Upper lobe of left lung (tissue), 6 donors: ENCODE measurements at regions not wholly inside any gene's neighbourhood (a gene's known extent, or its start where the extent isn't known, plus 50 kb on each side); places are given as distances from the start of the nearest gene placed in this dataset.

Experiments used
- ATAC-seq, 2 donors: fragments of 200-7000 bp; cut with Tn5 transposase; one replicate each; pipeline ENCODE4 v1.9.1; 2022; ENCODE audit warnings: mild to moderate bottlenecking in 2 of 2, moderate library complexity in 2 of 2; ENCODE audit not compliant: low FRiP score in 2 of 2
- DNase-seq, 2 donors: peaks; one replicate each; pipeline ENCODE4 v3.0.0-alpha.2; 2019 to 2020
- H3K27ac ChIP-seq, 4 donors: fragments of 200-600 bp; sonication (generic); one replicate each; pipeline ENCODE4 v1.5.1; 2016 to 2019
- H3K27me3 ChIP-seq, 4 donors: fragments of 200-600 bp; sonication (generic); one replicate each; pipeline ENCODE4 v1.5.1; 2017 to 2019
- H3K36me3 ChIP-seq, 4 donors: fragments of 200-600 bp; sonication (generic); one replicate each; pipeline ENCODE4 v1.5.1; 2016 to 2019
- H3K4me1 ChIP-seq, 4 donors: fragments of 200-600 bp; sonication (generic); one replicate each; pipeline ENCODE4 v1.5.1; 2018 to 2019
- H3K4me3 ChIP-seq, 4 donors: fragments of 200-600 bp; sonication (generic); one replicate each; pipeline ENCODE4 v1.5.1; 2017 to 2019; ENCODE audit warnings: mild to moderate bottlenecking in 2 of 4, moderate library complexity in 1 of 4
- H3K9me3 ChIP-seq, 4 donors: fragments of 200-600 bp; sonication (generic); one replicate each; pipeline ENCODE4 v1.5.1; 2018 to 2019
- EP300 ChIP-seq, 4 donors: sonication (generic); formaldehyde crosslinking; IDR thresholded peaks; one replicate each; pipeline ENCODE4 v1.5.1; 2017; ENCODE audit warnings: antibody characterized with exemption in 4 of 4, control low read depth in 2 of 4
- POLR2A ChIP-seq, 4 donors: fragments of 450-650 bp; IDR thresholded peaks; one replicate each; pipeline ENCODE4 v1.5.1; 2016 to 2017; ENCODE audit warnings: antibody characterized with exemption in 4 of 4, mild to moderate bottlenecking in 2 of 4
- POLR2AphosphoS5 ChIP-seq, 2 donors: sonication (generic); formaldehyde crosslinking; IDR thresholded peaks; one replicate each; pipeline ENCODE4 v1.5.1; 2017; ENCODE audit warnings: antibody characterized with exemption in 2 of 2
- WGBS, 2 donors: methylation state at CpG; one replicate each; pipeline ENCODE4 v1.1.5; 2017 to 2018; 5-methylcytosine and 5-hydroxymethylcytosine counted together
- TF ChIP-seq, protein P1 (sequence below), 6 experiments: fragments of 450-650 bp in 4 of 6; fragments of 200-600 bp in 2 of 6; sonication (generic) in 2 of 6; IDR thresholded peaks; one replicate each; pipeline ENCODE4 v1.5.1; 2016 to 2019; ENCODE audit warnings: antibody characterized with exemption in 6 of 6
- donor health status: DM: no; HTN: no; CAD: no; lungs with moderate emphysema.
- donor health status: DM: no; HTN: yes; CAD: no; lungs with severe emphysema.

DNA sequence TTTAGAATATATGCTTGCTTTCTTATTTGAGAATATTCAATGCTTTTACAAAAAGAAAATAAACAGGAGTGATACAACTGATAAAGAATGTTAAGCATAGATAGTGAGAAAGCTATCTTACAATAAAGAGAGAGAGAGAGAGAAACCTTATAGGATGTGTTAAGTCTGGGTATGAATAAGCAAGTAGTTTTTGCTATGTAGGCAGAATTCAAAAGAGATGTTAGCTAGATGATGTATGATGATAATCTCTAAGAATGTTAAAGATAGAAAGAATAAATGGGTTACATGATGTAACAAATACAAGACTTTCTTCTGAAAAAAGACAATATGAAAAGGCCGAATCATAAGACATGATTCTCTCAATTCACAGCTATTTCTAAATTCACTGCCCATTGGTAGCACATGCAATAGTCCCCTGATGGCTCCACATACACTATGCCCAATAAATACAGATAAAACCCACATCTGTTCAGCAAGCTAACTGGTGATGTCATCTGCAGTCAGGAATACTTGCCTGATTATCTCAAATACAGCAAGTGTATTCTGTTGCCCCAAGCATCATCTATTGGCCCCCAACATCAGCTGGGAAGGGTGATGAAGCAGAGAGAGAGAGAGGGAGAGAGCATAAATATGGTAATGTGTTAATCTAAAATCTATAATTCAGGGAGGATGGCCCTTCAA lies 169.2 kb upstream of the LYSMD4 start:
- no peaks in the 10 kb centered on the region for H3K36me3 ChIP-seq
- 93% methylated on average over 1 of the region's 1 CpG for WGBS, 2 donors
- H3K4me3 ChIP-seq: no peak overlapping the region
- no peaks in the 10 kb centered on the region for H3K4me1 ChIP-seq
- no peak for ATAC-seq
- TF ChIP-seq EP300 (IDR thresholded peaks at IDR 0.05): no peak
- no peak for TF ChIP-seq POLR2A (IDR thresholded peaks at IDR 0.05)
- no peak for TF ChIP-seq POLR2AphosphoS5 (IDR thresholded peaks at IDR 0.05)
- TF ChIP-seq, protein P1, sequence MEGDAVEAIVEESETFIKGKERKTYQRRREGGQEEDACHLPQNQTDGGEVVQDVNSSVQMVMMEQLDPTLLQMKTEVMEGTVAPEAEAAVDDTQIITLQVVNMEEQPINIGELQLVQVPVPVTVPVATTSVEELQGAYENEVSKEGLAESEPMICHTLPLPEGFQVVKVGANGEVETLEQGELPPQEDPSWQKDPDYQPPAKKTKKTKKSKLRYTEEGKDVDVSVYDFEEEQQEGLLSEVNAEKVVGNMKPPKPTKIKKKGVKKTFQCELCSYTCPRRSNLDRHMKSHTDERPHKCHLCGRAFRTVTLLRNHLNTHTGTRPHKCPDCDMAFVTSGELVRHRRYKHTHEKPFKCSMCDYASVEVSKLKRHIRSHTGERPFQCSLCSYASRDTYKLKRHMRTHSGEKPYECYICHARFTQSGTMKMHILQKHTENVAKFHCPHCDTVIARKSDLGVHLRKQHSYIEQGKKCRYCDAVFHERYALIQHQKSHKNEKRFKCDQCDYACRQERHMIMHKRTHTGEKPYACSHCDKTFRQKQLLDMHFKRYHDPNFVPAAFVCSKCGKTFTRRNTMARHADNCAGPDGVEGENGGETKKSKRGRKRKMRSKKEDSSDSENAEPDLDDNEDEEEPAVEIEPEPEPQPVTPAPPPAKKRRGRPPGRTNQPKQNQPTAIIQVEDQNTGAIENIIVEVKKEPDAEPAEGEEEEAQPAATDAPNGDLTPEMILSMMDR (IDR thresholded peaks at IDR 0.05): no peak
- no peak for DNase-seq
- no peaks in the 10 kb centered on the region for H3K9me3 ChIP-seq
- no peak overlapping the region for H3K27ac ChIP-seq
- no peaks in the 10 kb centered on the region for H3K27me3 ChIP-seq

DNA sequence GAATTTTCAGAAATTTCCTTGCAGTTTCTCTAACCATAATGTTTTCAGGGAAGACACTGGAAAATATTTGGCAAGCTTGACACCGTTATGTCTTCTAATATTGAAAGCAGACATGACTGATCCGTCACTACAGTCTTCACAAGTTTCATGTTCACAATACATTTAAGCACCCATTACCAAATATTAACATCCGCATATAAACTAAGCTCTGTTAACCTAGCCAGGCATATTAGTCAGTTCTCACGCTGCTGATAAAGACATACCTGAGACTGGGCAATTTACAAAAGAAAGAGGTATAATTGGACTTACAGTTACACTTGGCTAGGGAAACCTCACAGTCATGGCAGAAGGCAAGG lies 162.7 kb upstream of the LYSMD4 start:
- H3K9me3 ChIP-seq: no peaks in the 10 kb centered on the region
- no peak overlapping the region for H3K4me3 ChIP-seq
- no peak overlapping the region for H3K27ac ChIP-seq
- H3K27me3 ChIP-seq: no peaks in the 10 kb centered on the region
- no peak for DNase-seq
- H3K4me1 ChIP-seq: no peaks in the 10 kb centered on the region
- no peaks in the 10 kb centered on the region for H3K36me3 ChIP-seq
- no peak for TF ChIP-seq EP300 (IDR thresholded peaks at IDR 0.05)
- ATAC-seq: no peak
- 93 to 98% methylated on average over 4 of the region's 4 CpGs for WGBS, 2 donors

DNA sequence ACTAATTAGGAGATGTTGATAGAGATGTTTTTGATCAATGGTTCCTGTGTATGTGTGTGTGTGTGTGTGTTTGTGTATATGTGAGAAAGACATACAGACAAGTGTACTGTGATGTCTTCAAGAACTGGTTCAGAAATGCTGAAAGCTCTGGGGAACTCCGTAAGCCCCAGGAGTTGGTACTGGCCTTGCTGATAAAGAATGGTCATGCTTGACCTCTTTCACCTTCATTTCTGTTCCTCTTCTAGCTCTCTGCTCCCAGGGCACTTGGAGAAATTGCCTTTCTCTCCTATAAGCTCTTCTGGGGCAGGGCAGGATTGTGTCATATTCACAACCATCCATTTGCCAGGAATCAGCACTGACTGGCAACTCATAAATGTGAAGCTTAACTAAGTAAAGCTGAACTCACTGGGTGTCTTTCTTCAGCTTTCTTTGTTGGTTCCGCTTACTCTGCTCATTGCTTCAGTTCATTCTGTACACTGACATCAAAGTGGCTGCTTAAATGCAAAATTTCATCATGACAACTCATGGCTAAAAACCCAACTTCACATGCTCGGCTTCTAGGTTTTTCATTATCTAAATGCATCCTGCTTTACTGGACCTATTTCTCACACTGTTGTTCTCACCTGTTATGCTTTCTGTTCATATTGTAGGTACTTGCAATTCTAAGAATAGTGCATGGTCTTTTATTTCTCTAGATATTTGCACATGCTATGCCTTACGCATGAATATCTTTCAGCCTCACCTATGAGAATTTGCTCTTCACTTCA lies 162.1 kb upstream of the LYSMD4 start:
- H3K4me1 ChIP-seq: no peaks in the 10 kb centered on the region
- H3K4me3 ChIP-seq: no peak overlapping the region
- 91 to 93% methylated on average over 4 of the region's 4 CpGs for WGBS, 2 donors
- DNase-seq (no peak), ATAC-seq (no peak)
- H3K27me3 ChIP-seq: no peaks in the 10 kb centered on the region
- H3K36me3 ChIP-seq: no peaks in the 10 kb centered on the region
- no peak for TF ChIP-seq POLR2A (IDR thresholded peaks at IDR 0.05)
- no peak for TF ChIP-seq POLR2AphosphoS5 (IDR thresholded peaks at IDR 0.05)
- TF ChIP-seq, protein P1 (IDR thresholded peaks at IDR 0.05): no peak
- TF ChIP-seq EP300 (IDR thresholded peaks at IDR 0.05): no peak
- no peaks in the 10 kb centered on the region for H3K9me3 ChIP-seq
- H3K27ac ChIP-seq: no peak overlapping the region

DNA sequence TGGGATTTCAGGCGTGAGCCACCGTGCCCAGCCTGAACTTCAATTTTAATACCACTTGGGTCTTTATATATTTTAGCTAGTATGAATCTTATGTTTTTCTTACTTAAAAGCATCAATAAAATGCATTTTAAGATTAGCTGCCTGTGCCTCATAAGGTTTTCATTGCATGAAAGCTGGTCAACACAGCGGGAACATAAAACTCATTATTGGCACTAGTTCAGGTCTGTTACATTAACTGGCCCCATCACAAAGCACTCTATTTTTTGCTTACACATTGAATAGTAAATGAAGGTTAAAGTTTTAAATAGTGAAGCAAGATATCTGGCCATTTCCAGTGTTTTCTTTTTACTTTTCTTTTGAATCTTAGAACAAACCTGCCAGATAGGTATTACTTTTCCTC lies 145.6 kb upstream of the LYSMD4 start:
- Histone ChIP-seq H3K27ac (no peak overlapping the region), H3K4me1 (no peaks in the 10 kb centered on the region), H3K4me3 (no peak overlapping the region), H3K36me3 (no peaks in the 10 kb centered on the region), H3K9me3 (no peaks in the 10 kb centered on the region), H3K27me3 (no peaks in the 10 kb centered on the region)
- 92 to 94% methylated on average over 3 of the region's 3 CpGs for WGBS, 2 donors
- ATAC-seq: no peak
- TF ChIP-seq EP300 (IDR thresholded peaks at IDR 0.05): no peak
- TF ChIP-seq, protein P1 (IDR thresholded peaks at IDR 0.05): no peak
- no peak for TF ChIP-seq POLR2A (IDR thresholded peaks at IDR 0.05)
- no peak for TF ChIP-seq POLR2AphosphoS5 (IDR thresholded peaks at IDR 0.05)
- no peak for DNase-seq

DNA sequence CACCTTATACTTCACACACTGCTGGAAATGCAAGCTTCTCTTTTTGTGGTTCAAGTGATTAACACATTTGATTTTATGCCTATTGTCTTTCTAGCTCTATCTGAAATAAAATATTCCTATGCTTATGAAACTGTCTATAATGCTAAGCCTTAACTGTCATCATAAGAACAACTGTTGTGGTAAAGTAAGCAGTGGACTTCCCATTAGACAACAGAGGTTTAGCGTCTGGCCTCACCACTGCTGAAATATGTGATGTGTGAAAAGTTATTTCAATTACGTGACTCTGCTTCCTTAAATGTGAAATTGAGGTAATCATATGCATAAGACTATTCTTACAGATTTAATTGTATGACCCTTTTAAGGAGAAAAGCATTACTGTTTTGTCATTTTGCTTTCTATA lies 140.2 kb upstream of the LYSMD4 start:
- no peak for ATAC-seq
- WGBS, 2 donors: 73 to 79% methylated on average over 2 of the region's 2 CpGs
- DNase-seq: no peak
- TF ChIP-seq EP300 (IDR thresholded peaks at IDR 0.05) (no peak), POLR2AphosphoS5 (IDR thresholded peaks at IDR 0.05) (no peak), POLR2A (IDR thresholded peaks at IDR 0.05) (no peak)
- TF ChIP-seq, protein P1 (IDR thresholded peaks at IDR 0.05): no peak
- Histone ChIP-seq H3K36me3 (no peaks in the 10 kb centered on the region), H3K4me3 (no peak overlapping the region), H3K4me1 (no peaks in the 10 kb centered on the region), H3K27me3 (no peaks in the 10 kb centered on the region), H3K27ac (no peak overlapping the region), H3K9me3 (no peaks in the 10 kb centered on the region)
